ENCODE measurements at regions not wholly inside any gene's neighbourhood (a gene's known extent, or its start where the extent isn't known, plus 50 kb on each side); places are given as distances from the start of the nearest gene placed in this dataset.

DNA sequence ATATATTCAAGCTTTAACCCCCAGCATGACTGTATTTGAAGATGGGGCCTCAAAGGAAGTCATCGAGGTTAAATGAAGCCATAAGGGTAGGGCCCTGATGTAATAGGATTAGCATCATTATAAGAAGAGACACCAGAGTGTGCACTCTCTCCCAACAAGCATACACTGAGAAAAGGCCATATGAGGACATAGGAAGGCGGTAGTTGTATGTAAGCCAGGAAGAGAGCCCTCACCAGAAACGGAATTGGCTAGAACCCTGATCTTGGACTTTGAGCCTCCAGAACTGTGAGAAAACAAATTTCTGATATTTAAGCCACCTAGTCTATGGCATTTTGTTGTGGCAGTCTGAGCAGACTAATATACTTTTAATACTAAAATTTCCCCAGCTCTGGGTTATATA is 150.1 kb upstream of the STXBP5 start:
- H3K4me3 Mint-ChIP-seq (ENCODE audit: unreplicated experiment) = no peak overlapping the region
- H3K27ac Mint-ChIP-seq (ENCODE audit: low read depth, unreplicated experiment) = no peak overlapping the region
- CTCF ChIA-PET = interaction anchor here (0.6 to 1.2 kb wide), 3 partner anchors 76 to 1192 kb away, joined by 3 read pairs; no protein-coding TSS in a partner anchor
- H3K4me1 Mint-ChIP-seq (ENCODE audit: insufficient read depth, unreplicated experiment) = peaks cover 5% of the 10 kb centered on the region
- no TSS peak for BruUV-seq (replicated peaks)
- no peak for DNase-seq (ENCODE audit: unreplicated experiment)
- H3K36me3 Mint-ChIP-seq (ENCODE audit: insufficient read depth, unreplicated experiment) = no peaks in the 10 kb centered on the region
- no peaks in the 10 kb centered on the region for H3K27me3 Mint-ChIP-seq (ENCODE audit: insufficient read depth, unreplicated experiment)
- intact Hi-C loops (cut with micrococcal nuclease) = no loop called here
- H3K9me3 Mint-ChIP-seq (ENCODE audit: unreplicated experiment) = no peaks in the 10 kb centered on the region
- POLR2A ChIA-PET = no interaction called here
- TF ChIP-seq, protein P1, sequence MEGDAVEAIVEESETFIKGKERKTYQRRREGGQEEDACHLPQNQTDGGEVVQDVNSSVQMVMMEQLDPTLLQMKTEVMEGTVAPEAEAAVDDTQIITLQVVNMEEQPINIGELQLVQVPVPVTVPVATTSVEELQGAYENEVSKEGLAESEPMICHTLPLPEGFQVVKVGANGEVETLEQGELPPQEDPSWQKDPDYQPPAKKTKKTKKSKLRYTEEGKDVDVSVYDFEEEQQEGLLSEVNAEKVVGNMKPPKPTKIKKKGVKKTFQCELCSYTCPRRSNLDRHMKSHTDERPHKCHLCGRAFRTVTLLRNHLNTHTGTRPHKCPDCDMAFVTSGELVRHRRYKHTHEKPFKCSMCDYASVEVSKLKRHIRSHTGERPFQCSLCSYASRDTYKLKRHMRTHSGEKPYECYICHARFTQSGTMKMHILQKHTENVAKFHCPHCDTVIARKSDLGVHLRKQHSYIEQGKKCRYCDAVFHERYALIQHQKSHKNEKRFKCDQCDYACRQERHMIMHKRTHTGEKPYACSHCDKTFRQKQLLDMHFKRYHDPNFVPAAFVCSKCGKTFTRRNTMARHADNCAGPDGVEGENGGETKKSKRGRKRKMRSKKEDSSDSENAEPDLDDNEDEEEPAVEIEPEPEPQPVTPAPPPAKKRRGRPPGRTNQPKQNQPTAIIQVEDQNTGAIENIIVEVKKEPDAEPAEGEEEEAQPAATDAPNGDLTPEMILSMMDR (IDR thresholded peaks at IDR 0.05; ENCODE audit: unreplicated experiment) = no peak

DNA sequence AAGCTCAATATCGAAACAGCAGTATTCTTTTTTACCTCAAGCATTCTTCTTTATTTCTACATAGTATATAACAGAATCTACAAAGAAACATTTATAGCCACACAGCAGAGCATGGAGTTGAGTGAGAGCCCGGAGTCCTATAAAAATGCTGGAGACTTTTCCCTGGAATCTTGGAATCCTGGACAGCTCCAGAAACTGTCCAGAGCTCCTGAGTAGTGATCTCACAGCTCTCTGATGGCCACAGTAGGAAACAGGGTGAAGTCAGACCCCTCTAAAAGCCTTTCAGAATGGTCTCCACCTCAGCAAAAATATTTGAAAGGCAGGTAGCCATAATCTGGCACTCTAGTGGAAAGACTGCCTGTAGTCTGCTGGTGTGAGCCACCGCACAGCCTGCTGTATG is 149.3 kb upstream of the STXBP5 start:
- Mint-ChIP-seq H3K4me1 (ENCODE audit: insufficient read depth, unreplicated experiment) (peaks cover 7% of the 10 kb centered on the region), H3K4me3 (ENCODE audit: unreplicated experiment) (no peak overlapping the region), H3K36me3 (ENCODE audit: insufficient read depth, unreplicated experiment) (no peaks in the 10 kb centered on the region), H3K27ac (ENCODE audit: low read depth, unreplicated experiment) (no peak overlapping the region), H3K27me3 (ENCODE audit: insufficient read depth, unreplicated experiment) (no peaks in the 10 kb centered on the region), H3K9me3 (ENCODE audit: unreplicated experiment) (no peaks in the 10 kb centered on the region)
- ChIA-PET POLR2A (no interaction called here), CTCF (interaction anchor here (1.2 kb wide), 1 partner anchor 75 kb away, joined by 3 read pairs; no protein-coding TSS in a partner anchor)
- BruUV-seq (replicated peaks) = no TSS peak
- TF ChIP-seq, protein P1 (IDR thresholded peaks at IDR 0.05; ENCODE audit: unreplicated experiment) = no peak
- DNase-seq (ENCODE audit: unreplicated experiment) = no peak
- intact Hi-C loops (cut with micrococcal nuclease) = no loop called here

DNA sequence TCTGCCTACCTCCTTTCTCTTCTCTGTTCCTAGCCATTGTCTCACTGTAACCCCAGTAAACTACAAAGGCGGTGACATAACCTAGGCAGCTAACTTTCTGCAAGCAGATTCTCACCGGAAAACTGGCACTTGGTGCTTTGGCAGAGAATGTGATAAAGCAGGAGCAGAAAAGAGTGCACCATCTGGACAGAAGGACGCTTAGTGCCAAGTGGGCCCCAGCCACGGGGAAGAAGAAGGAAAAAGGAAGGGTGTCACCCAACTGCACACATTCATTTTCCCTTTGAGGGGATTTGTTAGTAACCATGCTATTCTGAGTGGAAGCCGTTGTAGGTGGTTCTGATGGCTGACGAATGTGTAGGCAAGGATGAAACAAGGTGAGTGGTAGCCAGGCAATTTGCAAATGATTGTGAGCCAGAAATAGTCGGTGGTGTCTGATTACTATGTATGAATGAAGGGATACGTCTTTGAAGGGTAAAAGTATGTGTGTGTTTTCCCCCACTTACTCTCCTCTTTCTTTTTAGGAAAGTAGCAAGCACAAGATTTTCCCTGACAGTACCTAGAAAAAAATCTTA is 148.3 kb upstream of the STXBP5 start:
- Mint-ChIP-seq H3K27ac (ENCODE audit: low read depth, unreplicated experiment) (no peak overlapping the region), H3K4me1 (ENCODE audit: insufficient read depth, unreplicated experiment) (peaks cover 7% of the 10 kb centered on the region), H3K9me3 (ENCODE audit: unreplicated experiment) (no peaks in the 10 kb centered on the region), H3K4me3 (ENCODE audit: unreplicated experiment) (no peak overlapping the region), H3K36me3 (ENCODE audit: insufficient read depth, unreplicated experiment) (no peaks in the 10 kb centered on the region), H3K27me3 (ENCODE audit: insufficient read depth, unreplicated experiment) (no peaks in the 10 kb centered on the region)
- CTCF ChIA-PET = no interaction called here
- BruUV-seq (replicated peaks) = no TSS peak
- intact Hi-C loops (cut with micrococcal nuclease) = no loop called here
- POLR2A ChIA-PET = no interaction called here
- DNase-seq (ENCODE audit: unreplicated experiment) = no peak
- TF ChIP-seq, protein P1 (IDR thresholded peaks at IDR 0.05; ENCODE audit: unreplicated experiment) = no peak

DNA sequence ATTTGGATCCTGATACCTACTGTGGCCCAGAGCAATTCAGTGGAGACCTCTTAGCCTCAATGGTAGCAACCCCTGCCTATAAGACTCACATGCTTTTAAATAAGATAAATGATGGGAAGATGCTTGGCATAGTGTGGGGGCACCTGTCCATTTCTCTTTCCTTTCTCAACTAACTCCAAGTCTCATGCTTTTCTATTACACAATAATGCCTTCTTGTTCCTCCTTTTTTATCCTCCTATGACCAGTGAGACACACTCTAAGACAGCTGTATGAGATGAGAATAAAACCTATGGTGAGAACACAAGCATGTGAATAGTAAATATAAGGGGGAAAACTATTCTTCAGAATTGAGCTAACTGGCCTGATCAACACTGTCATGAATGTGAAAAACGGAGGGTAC is 147.0 kb upstream of the STXBP5 start:
- CTCF ChIA-PET = no interaction called here
- TF ChIP-seq, protein P1 (IDR thresholded peaks at IDR 0.05; ENCODE audit: unreplicated experiment) = no peak
- POLR2A ChIA-PET = interaction anchor here (0.9 kb wide), 1 partner anchor 13 kb away, joined by 3 read pairs; no protein-coding TSS in a partner anchor
- no peaks in the 10 kb centered on the region for H3K9me3 Mint-ChIP-seq (ENCODE audit: unreplicated experiment)
- BruUV-seq (replicated peaks) = no TSS peak
- no peak overlapping the region for H3K4me3 Mint-ChIP-seq (ENCODE audit: unreplicated experiment)
- no peaks in the 10 kb centered on the region for H3K27me3 Mint-ChIP-seq (ENCODE audit: insufficient read depth, unreplicated experiment)
- H3K27ac Mint-ChIP-seq (ENCODE audit: low read depth, unreplicated experiment) = no peak overlapping the region
- intact Hi-C loops (cut with micrococcal nuclease) = no loop called here
- H3K36me3 Mint-ChIP-seq (ENCODE audit: insufficient read depth, unreplicated experiment) = no peaks in the 10 kb centered on the region
- DNase-seq (ENCODE audit: unreplicated experiment) = no peak
- peaks cover 7% of the 10 kb centered on the region for H3K4me1 Mint-ChIP-seq (ENCODE audit: insufficient read depth, unreplicated experiment)

Measured in MCF 10A (cell line).